Gastroesophageal sphincter (tissue), 3 donors: ENCODE measurements at regions not wholly inside any gene's neighbourhood (a gene's known extent, or its start where the extent isn't known, plus 50 kb on each side); places are given as distances from the start of the nearest gene placed in this dataset.

Source experiments
- CTCF ChIP-seq, 4 experiments: fragments of 200-600 bp in 2 of 4; fragments of 450-650 bp in 2 of 4; sonication (generic) in 1 of 4; IDR thresholded peaks; one replicate each; pipeline ENCODE4 v1.5.1; 2017 to 2019; ENCODE audit warnings: antibody characterized with exemption in 4 of 4, mild to moderate bottlenecking in 2 of 4, moderate library complexity in 2 of 4
- POLR2AphosphoS5 ChIP-seq: sonication (generic); formaldehyde crosslinking; IDR thresholded peaks from one replicate; pipeline ENCODE4 v1.6.1; 2017; ENCODE audit warnings: antibody characterized with exemption

- no peak for TF ChIP-seq POLR2AphosphoS5
- no peak for TF ChIP-seq CTCF (IDR thresholded peaks at IDR 0.05)
Observed at GRCh38 chr5:175107865-175108264, 336.1 kb downstream of the DRD1 start.
